Transverse colon (tissue), 4 donors: ENCODE measurements at regions not wholly inside any gene's neighbourhood (a gene's known extent, or its start where the extent isn't known, plus 50 kb on each side); places are given as distances from the start of the nearest gene placed in this dataset.

Source experiments
- CTCF ChIP-seq, 5 experiments: fragments of 200-600 bp in 3 of 5; fragments of 450-650 bp in 2 of 5; sonication (generic) in 3 of 5; IDR thresholded peaks; 1 replicate in 2 of 5; 2 replicates in 3 of 5; pipeline ENCODE4 v1.5.1; 2016 to 2017; ENCODE audit warnings: antibody characterized with exemption in 5 of 5, inconsistent platforms in 3 of 5, mild to moderate bottlenecking in 2 of 5, moderate library complexity in 1 of 5
- POLR2A ChIP-seq: fragments of 450-650 bp; IDR thresholded peaks from one replicate; pipeline ENCODE4 v1.6.1; 2016; ENCODE audit warnings: antibody characterized with exemption, mild to moderate bottlenecking, moderate library complexity
- POLR2AphosphoS5 ChIP-seq, 3 donors: sonication (generic); formaldehyde crosslinking; IDR thresholded peaks; one replicate each; pipeline ENCODE4 v1.6.1; 2016; ENCODE audit warnings: antibody characterized with exemption in 3 of 3

DNA sequence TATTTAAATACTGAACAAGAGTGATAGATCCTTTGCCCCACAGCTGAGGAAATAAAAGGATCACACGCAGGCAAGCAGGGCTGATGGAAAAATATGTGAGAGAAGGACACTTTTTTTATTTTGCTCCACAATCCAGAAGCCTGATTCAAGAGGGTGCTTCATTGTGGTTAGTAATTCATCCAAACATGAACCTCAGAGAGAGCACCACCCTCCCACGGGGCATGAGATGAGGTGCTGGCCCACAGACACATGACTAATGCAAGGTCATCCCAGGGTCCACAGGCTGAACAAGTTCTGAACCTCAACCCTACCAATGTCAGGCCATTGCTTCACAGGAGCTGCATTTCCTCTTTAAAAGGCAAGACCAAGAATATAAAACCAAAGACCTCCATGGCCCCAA, 239.6 kb downstream of the MREG start:
- TF ChIP-seq CTCF (IDR thresholded peaks at IDR 0.05) (no peak), POLR2A (no peak), POLR2AphosphoS5 (IDR thresholded peaks at IDR 0.05) (no peak)
